ENCODE measurements at regions not wholly inside any gene's neighbourhood (a gene's known extent, or its start where the extent isn't known, plus 50 kb on each side); places are given as distances from the start of the nearest gene placed in this dataset.

DNA sequence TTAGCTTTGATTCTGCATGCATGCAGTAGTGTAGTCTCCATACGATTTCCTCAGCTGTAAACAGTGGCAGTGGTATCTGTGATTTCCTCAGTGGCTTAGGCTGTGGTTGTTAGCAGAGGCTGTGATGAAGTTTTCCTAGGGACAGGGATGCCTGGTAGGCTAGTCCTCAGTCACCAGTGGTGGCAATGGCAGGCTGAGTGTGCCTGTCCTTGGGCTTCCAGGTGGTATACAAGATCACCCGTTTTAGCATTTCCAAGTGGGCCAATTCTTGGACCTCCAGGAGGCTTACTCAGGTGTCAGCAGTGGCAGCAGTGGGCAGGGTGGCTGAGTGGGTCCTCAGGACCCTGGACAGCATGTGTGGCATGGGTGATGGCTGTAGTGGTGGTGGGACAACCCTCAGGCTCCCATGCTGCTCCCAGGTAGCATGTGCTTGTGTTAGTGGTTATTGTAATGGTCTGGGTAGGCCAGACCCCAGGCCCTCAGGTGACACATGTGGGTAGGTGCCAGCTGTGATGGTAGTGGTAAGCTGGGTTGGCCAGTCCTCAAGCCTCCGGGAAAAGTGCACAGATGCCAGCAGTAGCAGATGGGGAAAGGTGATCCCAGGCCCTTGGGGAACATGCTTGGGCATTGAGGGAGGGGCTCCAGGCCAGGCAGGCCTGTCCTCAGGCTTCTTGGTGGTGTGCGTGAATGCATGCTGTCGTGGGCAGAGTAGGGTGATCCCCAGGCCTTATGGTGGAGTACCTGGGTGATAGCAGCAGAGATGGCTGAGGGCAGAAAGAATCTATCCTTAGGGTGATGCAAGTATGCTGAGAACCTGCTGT is 146.5 kb downstream of the PAPOLA start:
- WGBS, 2 donors: 71 to 84% methylated on average over 5 of the region's 5 CpGs
- H3K36me3 ChIP-seq: no peaks in the 10 kb centered on the region
- intact Hi-C loops (cut with DNase I): no loop called here
- no peak for DNase-seq
- H3K27me3 ChIP-seq: no peaks in the 10 kb centered on the region
- H3K4me3 ChIP-seq: no peak overlapping the region
- no peak overlapping the region for H3K27ac ChIP-seq
- H3K9me3 ChIP-seq: no peaks in the 10 kb centered on the region
- no peaks in the 10 kb centered on the region for H3K4me1 ChIP-seq
- TF ChIP-seq POLR2A (IDR thresholded peaks at IDR 0.05) (no peak), EP300 (IDR thresholded peaks at IDR 0.05) (no peak), CTCF (IDR thresholded peaks at IDR 0.05) (no peak)

- H3K4me1 ChIP-seq: no peaks in the 10 kb centered on the region
- H3K4me3 ChIP-seq: no peak overlapping the region
- no peak for DNase-seq
- TF ChIP-seq CTCF (IDR thresholded peaks at IDR 0.05) (no peak), POLR2AphosphoS5 (IDR thresholded peaks at IDR 0.05) (no peak)
- no peak overlapping the region for H3K27ac ChIP-seq
- H3K27me3 ChIP-seq: no peaks in the 10 kb centered on the region
- intact Hi-C loops (cut with DNase I): no loop called here
- no peaks in the 10 kb centered on the region for H3K9me3 ChIP-seq
- H3K36me3 ChIP-seq: no peaks in the 10 kb centered on the region
- 62 to 75% methylated on average over 2 of the region's 2 CpGs for WGBS, 2 donors
These were observed 147.1 kb downstream of the PAPOLA start for GRCh38 chr14:96649327-96649601.

GRCh38 chr14:96653597-96653996 is 143.6 kb upstream of the VRK1 start:
- DNase-seq: no peak
- peaks cover 0 to 2% (median 0%) of the 10 kb centered on the region in 4 donors for H3K9me3 ChIP-seq
- no peaks in the 10 kb centered on the region for H3K36me3 ChIP-seq
- intact Hi-C loops (cut with DNase I): no loop called here
- no peaks in the 10 kb centered on the region for H3K27me3 ChIP-seq
- no peak overlapping the region for H3K4me3 ChIP-seq
- no peaks in the 10 kb centered on the region for H3K4me1 ChIP-seq
- whole genome bisulfite sequencing, 2 donors: 92 to 97% methylated on average over 8 of the region's 8 CpGs
- TF ChIP-seq EP300 (IDR thresholded peaks at IDR 0.05) (no peak), POLR2A (IDR thresholded peaks at IDR 0.05) (no peak), CTCF (IDR thresholded peaks at IDR 0.05) (no peak)
- no peak overlapping the region for H3K27ac ChIP-seq

- intact Hi-C loops (cut with DNase I): no loop called here
- no peak for TF ChIP-seq POLR2AphosphoS5 (IDR thresholded peaks at IDR 0.05)
- TF ChIP-seq EP300 (IDR thresholded peaks at IDR 0.05): no peak
- TF ChIP-seq POLR2A (IDR thresholded peaks at IDR 0.05): no peak
- no peak for TF ChIP-seq CTCF (IDR thresholded peaks at IDR 0.05)
- no peak for DNase-seq
- Histone ChIP-seq H3K27ac (no peak overlapping the region), H3K9me3 (peaks cover 0 to 2% (median 0%) of the 10 kb centered on the region in 4 donors), H3K36me3 (no peaks in the 10 kb centered on the region), H3K27me3 (no peaks in the 10 kb centered on the region), H3K4me3 (no peak overlapping the region), H3K4me1 (no peaks in the 10 kb centered on the region)
- WGBS, 2 donors: 69 to 88% methylated on average over 4 of the region's 4 CpGs
These were observed 138.6 kb upstream of the VRK1 start for GRCh38 chr14:96658611-96659010.

DNA sequence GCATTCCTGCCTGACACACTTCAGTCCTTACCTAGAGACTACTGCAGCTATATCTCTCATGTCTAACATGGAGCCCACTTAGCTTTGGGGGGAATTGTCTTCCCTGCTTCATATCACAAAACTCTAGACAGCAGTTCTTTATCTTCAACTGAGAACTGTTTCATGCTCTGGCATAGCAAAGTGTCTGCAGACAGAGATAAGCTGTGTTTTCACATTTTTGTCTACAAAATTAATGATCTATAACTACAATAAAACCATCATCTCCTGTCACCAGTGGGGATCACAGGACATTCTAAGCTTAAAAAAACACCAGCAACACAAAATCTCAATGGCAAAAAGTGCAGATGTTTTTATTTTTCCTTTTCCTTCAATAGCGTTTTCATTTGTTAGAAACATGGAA is 137.1 kb upstream of the VRK1 start:
- Histone ChIP-seq H3K4me3 (no peak overlapping the region), H3K36me3 (no peaks in the 10 kb centered on the region), H3K9me3 (peaks cover 0 to 2% (median 0%) of the 10 kb centered on the region in 4 donors), H3K27ac (no peak overlapping the region), H3K27me3 (no peaks in the 10 kb centered on the region), H3K4me1 (no peaks in the 10 kb centered on the region)
- 23 to 49% methylated on average over 1 of the region's 1 CpG for WGBS, 2 donors
- intact Hi-C loops (cut with DNase I): no loop called here
- DNase-seq: no peak
- TF ChIP-seq EP300 (IDR thresholded peaks at IDR 0.05) (no peak), POLR2AphosphoS5 (IDR thresholded peaks at IDR 0.05) (no peak), POLR2A (IDR thresholded peaks at IDR 0.05) (no peak), CTCF (IDR thresholded peaks at IDR 0.05) (no peak)
